ENCODE measurements at regions not wholly inside any gene's neighbourhood (a gene's known extent, or its start where the extent isn't known, plus 50 kb on each side); places are given as distances from the start of the nearest gene placed in this dataset.

- ChIA-PET POLR2A (interaction anchor here (0.7 kb wide), 1 partner anchor 368 kb away, joined by 3 read pairs; no protein-coding TSS in a partner anchor), CTCF (ENCODE audit: unreplicated experiment) (no interaction called here)
- DNase-seq (ENCODE audit: low spot score), result no peak
- Histone ChIP-seq H3K9me3 (ENCODE audit: low read length) (no peaks in the 10 kb centered on the region), H4K20me1 (ENCODE audit: insufficient read depth, low read length) (no peaks in the 10 kb centered on the region), H3K4me1 (ENCODE audit: insufficient read depth, low read length, poor library complexity, severe bottlenecking) (no peaks in the 10 kb centered on the region), H3K9me2 (ENCODE audit: insufficient read depth, low read length) (no peaks in the 10 kb centered on the region), H2AFZ (ENCODE audit: low read length) (no peak overlapping the region), H3K27ac (ENCODE audit: low read depth, low read length, poor library complexity, severe bottlenecking) (no peak overlapping the region), H3K4me3 (ENCODE audit: low read depth, low read length, poor library complexity, severe bottlenecking) (no peak overlapping the region), H3K4me2 (ENCODE audit: low read length) (no peak overlapping the region), H3K36me3 (ENCODE audit: insufficient read depth, low read length) (no peaks in the 10 kb centered on the region), H3K79me2 (ENCODE audit: insufficient read depth, low read depth, low read length) (no peaks in the 10 kb centered on the region)
- no TSS peak for BruUV-seq (replicated peaks)
- intact Hi-C loops (cut with micrococcal nuclease; ENCODE audit: unreplicated experiment), result loop anchor here (5.0 to 10.0 kb wide), 2 partner anchors 540 to 638 kb away; no protein-coding TSS in a partner anchor
- no peak for TF ChIP-seq EZH2phosphoT487 (IDR thresholded peaks at IDR 0.05; ENCODE audit: borderline replicate concordance, low read depth, low read length)
- TF ChIP-seq, protein P1, sequence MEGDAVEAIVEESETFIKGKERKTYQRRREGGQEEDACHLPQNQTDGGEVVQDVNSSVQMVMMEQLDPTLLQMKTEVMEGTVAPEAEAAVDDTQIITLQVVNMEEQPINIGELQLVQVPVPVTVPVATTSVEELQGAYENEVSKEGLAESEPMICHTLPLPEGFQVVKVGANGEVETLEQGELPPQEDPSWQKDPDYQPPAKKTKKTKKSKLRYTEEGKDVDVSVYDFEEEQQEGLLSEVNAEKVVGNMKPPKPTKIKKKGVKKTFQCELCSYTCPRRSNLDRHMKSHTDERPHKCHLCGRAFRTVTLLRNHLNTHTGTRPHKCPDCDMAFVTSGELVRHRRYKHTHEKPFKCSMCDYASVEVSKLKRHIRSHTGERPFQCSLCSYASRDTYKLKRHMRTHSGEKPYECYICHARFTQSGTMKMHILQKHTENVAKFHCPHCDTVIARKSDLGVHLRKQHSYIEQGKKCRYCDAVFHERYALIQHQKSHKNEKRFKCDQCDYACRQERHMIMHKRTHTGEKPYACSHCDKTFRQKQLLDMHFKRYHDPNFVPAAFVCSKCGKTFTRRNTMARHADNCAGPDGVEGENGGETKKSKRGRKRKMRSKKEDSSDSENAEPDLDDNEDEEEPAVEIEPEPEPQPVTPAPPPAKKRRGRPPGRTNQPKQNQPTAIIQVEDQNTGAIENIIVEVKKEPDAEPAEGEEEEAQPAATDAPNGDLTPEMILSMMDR (conservative IDR thresholded peaks at IDR 0.05; ENCODE audit: low read length), result no peak
These were observed 134.6 kb upstream of the HAND1 start for GRCh38 chr5:154612666-154613065.

GRCh38 chr5:154611341-154611767 is 133.3 kb upstream of the HAND1 start:
- DNase-seq (ENCODE audit: low spot score), result no peak
- Histone ChIP-seq H4K20me1 (ENCODE audit: insufficient read depth, low read length) (no peaks in the 10 kb centered on the region), H3K79me2 (ENCODE audit: insufficient read depth, low read depth, low read length) (no peaks in the 10 kb centered on the region), H3K9me3 (ENCODE audit: low read length) (no peaks in the 10 kb centered on the region), H3K36me3 (ENCODE audit: insufficient read depth, low read length) (no peaks in the 10 kb centered on the region), H3K27ac (ENCODE audit: low read depth, low read length, poor library complexity, severe bottlenecking) (no peak overlapping the region), H3K4me1 (ENCODE audit: insufficient read depth, low read length, poor library complexity, severe bottlenecking) (no peaks in the 10 kb centered on the region), H2AFZ (ENCODE audit: low read length) (no peak overlapping the region), H3K4me3 (ENCODE audit: low read depth, low read length, poor library complexity, severe bottlenecking) (no peak overlapping the region), H3K4me2 (ENCODE audit: low read length) (no peak overlapping the region), H3K9me2 (ENCODE audit: insufficient read depth, low read length) (no peaks in the 10 kb centered on the region)
- intact Hi-C loops (cut with micrococcal nuclease; ENCODE audit: unreplicated experiment), result loop anchor here (5.0 to 10.0 kb wide), 2 partner anchors 539 to 637 kb away; no protein-coding TSS in a partner anchor
- ChIA-PET POLR2A (no interaction called here), CTCF (ENCODE audit: unreplicated experiment) (no interaction called here)
- TF ChIP-seq, protein P1 (conservative IDR thresholded peaks at IDR 0.05; ENCODE audit: low read length), result no peak
- TF ChIP-seq EZH2phosphoT487 (IDR thresholded peaks at IDR 0.05; ENCODE audit: borderline replicate concordance, low read depth, low read length), result no peak
- BruUV-seq (replicated peaks), result no TSS peak

DNA sequence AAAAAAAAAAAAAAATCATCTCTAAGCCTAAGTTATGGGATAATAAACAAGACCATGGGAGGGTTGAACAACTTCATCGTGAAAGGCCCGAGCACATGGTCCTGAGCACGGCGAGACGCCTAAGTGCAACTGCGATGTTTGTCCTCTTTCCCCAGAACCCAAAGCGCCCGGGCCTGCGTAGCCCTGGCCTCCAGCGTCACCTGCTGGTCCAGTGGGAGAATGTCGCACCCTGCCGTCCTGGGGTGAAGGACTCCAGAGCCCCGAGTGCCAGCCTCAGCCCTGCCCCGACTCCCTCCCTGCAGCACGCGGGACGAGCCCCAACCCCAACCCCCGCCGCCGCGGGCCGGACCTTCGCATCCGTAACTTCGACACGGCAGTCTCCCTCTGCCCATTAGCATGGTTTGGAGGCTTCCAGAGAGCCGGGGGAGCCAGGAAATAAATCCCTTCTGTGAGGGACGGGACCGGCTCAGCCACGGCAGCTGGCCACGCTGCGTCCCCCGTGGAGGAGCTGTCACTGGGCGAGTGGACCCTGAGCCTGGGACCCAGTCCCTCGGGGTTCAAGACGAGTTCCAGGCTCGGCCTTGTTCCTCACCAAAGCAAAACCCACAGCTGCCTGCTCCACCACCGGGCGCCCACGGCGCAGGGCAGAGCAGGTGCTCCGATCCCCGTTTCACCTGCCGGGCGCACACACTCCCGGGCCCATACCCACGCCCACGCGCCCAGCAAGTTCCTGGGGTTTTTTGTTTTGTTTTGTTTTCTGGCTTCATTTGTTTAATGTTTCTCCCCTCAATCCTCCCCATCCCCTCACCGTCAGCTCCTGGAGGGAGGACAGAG is 132.5 kb upstream of the HAND1 start:
- Histone ChIP-seq H3K27ac (ENCODE audit: low read depth, low read length, poor library complexity, severe bottlenecking) (no peak overlapping the region), H3K4me2 (ENCODE audit: low read length) (no peak overlapping the region), H3K4me3 (ENCODE audit: low read depth, low read length, poor library complexity, severe bottlenecking) (no peak overlapping the region), H3K9me2 (ENCODE audit: insufficient read depth, low read length) (no peaks in the 10 kb centered on the region), H3K36me3 (ENCODE audit: insufficient read depth, low read length) (no peaks in the 10 kb centered on the region), H3K4me1 (ENCODE audit: insufficient read depth, low read length, poor library complexity, severe bottlenecking) (no peaks in the 10 kb centered on the region), H3K9me3 (ENCODE audit: low read length) (no peaks in the 10 kb centered on the region), H4K20me1 (ENCODE audit: insufficient read depth, low read length) (no peaks in the 10 kb centered on the region), H2AFZ (ENCODE audit: low read length) (no peak overlapping the region), H3K79me2 (ENCODE audit: insufficient read depth, low read depth, low read length) (no peaks in the 10 kb centered on the region)
- intact Hi-C loops (cut with micrococcal nuclease; ENCODE audit: unreplicated experiment), result loop anchor here (1.0 to 10.0 kb wide), 5 partner anchors 69 to 636 kb away; no protein-coding TSS in a partner anchor
- no TSS peak for BruUV-seq (replicated peaks)
- peak; percentile 58 for DNase-seq (ENCODE audit: low spot score)
- POLR2A ChIA-PET, result interaction anchor here (1.5 kb wide), 1 partner anchor 150 kb away, joined by 3 read pairs; no protein-coding TSS in a partner anchor
- no peak for TF ChIP-seq EZH2phosphoT487 (IDR thresholded peaks at IDR 0.05; ENCODE audit: borderline replicate concordance, low read depth, low read length)
- TF ChIP-seq, protein P1 (conservative IDR thresholded peaks at IDR 0.05; ENCODE audit: low read length), result peak; percentile 79
- CTCF ChIA-PET (ENCODE audit: unreplicated experiment), result no interaction called here

Measured in OCI-LY7 (cell line).